IMR-90 (cell line): ENCODE measurements at regions not wholly inside any gene's neighbourhood (a gene's known extent, or its start where the extent isn't known, plus 50 kb on each side); places are given as distances from the start of the nearest gene placed in this dataset.

Experiments
- CEBPB ChIP-seq: IDR thresholded peaks from 2 replicates; pipeline ENCODE4 v1.6.1; 2012; ENCODE audit warnings: low read depth, low read length, improper control_type of control experiment
- CTCF ChIP-seq: conservative IDR thresholded peaks from 2 replicates; pipeline ENCODE4 v1.5.1; 2012; ENCODE audit warnings: mild to moderate bottlenecking, low read depth, low read length, improper control_type of control experiment
- POLR2A ChIP-seq: IDR thresholded peaks from 2 replicates; pipeline ENCODE4 v1.6.1; 2012; ENCODE audit warnings: mild to moderate bottlenecking, low read depth, low read length
- RCOR1 ChIP-seq: IDR thresholded peaks from 2 replicates; pipeline ENCODE4 v1.6.1; 2012; ENCODE audit warnings: mild to moderate bottlenecking, low read length, improper control_type of control experiment; ENCODE audit not compliant: insufficient replicate concordance
- SMC3 ChIP-seq: fragments of 150-350 bp; IDR thresholded peaks from 2 replicates; pipeline ENCODE4 v1.6.1; 2016; ENCODE audit warnings: low read depth, mild to moderate bottlenecking, antibody characterized with exemption, low read length, moderate library complexity
- TF ChIP-seq, protein P1 (sequence below): fragments of 150-350 bp; IDR thresholded peaks from 2 replicates; pipeline ENCODE4 v1.6.1; 2017; ENCODE audit warnings: mild to moderate bottlenecking, antibody characterized with exemption, low read length, low read depth

- TF ChIP-seq RCOR1 (no peak), CEBPB (no peak), POLR2A (no peak), CTCF (no peak), SMC3 (no peak)
- TF ChIP-seq, protein P1, sequence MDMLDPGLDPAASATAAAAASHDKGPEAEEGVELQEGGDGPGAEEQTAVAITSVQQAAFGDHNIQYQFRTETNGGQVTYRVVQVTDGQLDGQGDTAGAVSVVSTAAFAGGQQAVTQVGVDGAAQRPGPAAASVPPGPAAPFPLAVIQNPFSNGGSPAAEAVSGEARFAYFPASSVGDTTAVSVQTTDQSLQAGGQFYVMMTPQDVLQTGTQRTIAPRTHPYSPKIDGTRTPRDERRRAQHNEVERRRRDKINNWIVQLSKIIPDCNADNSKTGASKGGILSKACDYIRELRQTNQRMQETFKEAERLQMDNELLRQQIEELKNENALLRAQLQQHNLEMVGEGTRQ, result no peak
These were observed 465.4 kb upstream of the SMIM31 start for GRCh38 chr4:164288578-164288977.
